Adipocyte (in vitro differentiated cells): ENCODE measurements at regions not wholly inside any gene's neighbourhood (a gene's known extent, or its start where the extent isn't known, plus 50 kb on each side); places are given as distances from the start of the nearest gene placed in this dataset.
"Not testable (repeated sequence)": the region's sequence is repeated elsewhere in the genome, so short reads cannot be mapped to it uniquely, and the experiment has no call there.

ENCODE experiments used
- DNase-seq: peaks from one replicate; pipeline ENCODE4 v3.0.0-alpha.2; 2015; ENCODE audit warnings: low read depth
- H3K27me3 ChIP-seq: replicated peaks from 2 replicates; pipeline ENCODE4 v1.7.0; 2013; ENCODE audit warnings: mild to moderate bottlenecking, low read length, moderate library complexity; ENCODE audit not compliant: control insufficient read depth, insufficient read depth
- H3K36me3 ChIP-seq: 2 replicates; pipeline ENCODE4 v1.7.0; 2013; ENCODE audit warnings: low read length, mild to moderate bottlenecking, moderate library complexity; ENCODE audit not compliant: control insufficient read depth, insufficient read depth, severe bottlenecking
- H3K4me1 ChIP-seq: 2 replicates; pipeline ENCODE4 v1.7.0; 2013; ENCODE audit warnings: mild to moderate bottlenecking, low read length, moderate library complexity; ENCODE audit not compliant: control insufficient read depth, insufficient read depth
- H3K4me3 ChIP-seq: 2 replicates; pipeline ENCODE4 v1.7.0; 2013; ENCODE audit warnings: mild to moderate bottlenecking, low read length, moderate library complexity
- H3K9ac ChIP-seq: 2 replicates; pipeline ENCODE4 v1.7.0; 2013; ENCODE audit warnings: mild to moderate bottlenecking, low read length, moderate library complexity
- H3K9me3 ChIP-seq: 2 replicates; pipeline ENCODE4 v1.7.0; 2013; ENCODE audit warnings: mild to moderate bottlenecking, low read length, moderate library complexity; ENCODE audit not compliant: control insufficient read depth

DNA sequence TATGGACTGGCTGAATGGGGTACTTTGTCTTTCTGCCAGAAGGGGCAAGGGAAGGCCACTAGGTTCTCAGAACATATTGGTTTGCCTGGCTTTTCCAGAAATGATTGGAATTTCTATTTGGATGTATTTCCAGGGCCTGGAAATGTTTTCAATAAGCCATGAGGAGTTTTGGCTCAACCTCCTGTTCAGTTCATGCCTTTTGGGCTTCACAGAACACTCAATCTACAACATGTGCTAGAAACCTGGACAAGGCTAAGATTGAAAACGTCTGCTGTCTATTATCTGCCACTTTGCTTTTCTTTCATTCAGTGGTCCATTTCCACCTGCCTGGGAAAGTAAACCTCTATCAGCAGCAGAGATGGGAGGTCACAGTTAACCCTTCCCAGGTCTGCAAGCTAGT, 793.4 kb downstream of the TENT5A start:
- Histone ChIP-seq H3K9ac (no peak overlapping the region), H3K27me3 (no peaks in the 10 kb centered on the region), H3K4me3 (no peak overlapping the region), H3K4me1 (no peaks in the 10 kb centered on the region), H3K36me3 (no peaks in the 10 kb centered on the region), H3K9me3 (no peaks in the 10 kb centered on the region)
- peak; percentile 50 for DNase-seq

GRCh38 chr6:80956898-80957297, 795.6 kb downstream of the TENT5A start:
- Histone ChIP-seq H3K9ac (no peak overlapping the region), H3K4me1 (no peaks in the 10 kb centered on the region), H3K36me3 (no peaks in the 10 kb centered on the region), H3K9me3 (no peaks in the 10 kb centered on the region), H3K27me3 (no peaks in the 10 kb centered on the region), H3K4me3 (no peak overlapping the region)
- DNase-seq, result no peak

- not testable (repeated sequence) for H3K9me3 ChIP-seq, H3K4me1 ChIP-seq, H3K36me3 ChIP-seq, H3K9ac ChIP-seq, H3K4me3 ChIP-seq, DNase-seq, H3K27me3 ChIP-seq
Observed at GRCh38 chr6:80952479-80952878, 800.0 kb downstream of the TENT5A start.

- H3K27me3 ChIP-seq, result no peaks in the 10 kb centered on the region
- DNase-seq, result no peak
- no peaks in the 10 kb centered on the region for H3K36me3 ChIP-seq
- H3K9ac ChIP-seq, result no peak overlapping the region
- no peaks in the 10 kb centered on the region for H3K4me1 ChIP-seq
- H3K9me3 ChIP-seq, result no peaks in the 10 kb centered on the region
- H3K4me3 ChIP-seq, result no peak overlapping the region
Observed at GRCh38 chr6:80946402-80946801, 806.1 kb downstream of the TENT5A start.

- Histone ChIP-seq H3K9me3 (no peaks in the 10 kb centered on the region), H3K27me3 (no peaks in the 10 kb centered on the region), H3K4me3 (no peak overlapping the region), H3K4me1 (no peaks in the 10 kb centered on the region), H3K36me3 (no peaks in the 10 kb centered on the region), H3K9ac (no peak overlapping the region)
- DNase-seq, result no peak
Observed at GRCh38 chr6:80942911-80943310, 809.6 kb downstream of the TENT5A start.

DNA sequence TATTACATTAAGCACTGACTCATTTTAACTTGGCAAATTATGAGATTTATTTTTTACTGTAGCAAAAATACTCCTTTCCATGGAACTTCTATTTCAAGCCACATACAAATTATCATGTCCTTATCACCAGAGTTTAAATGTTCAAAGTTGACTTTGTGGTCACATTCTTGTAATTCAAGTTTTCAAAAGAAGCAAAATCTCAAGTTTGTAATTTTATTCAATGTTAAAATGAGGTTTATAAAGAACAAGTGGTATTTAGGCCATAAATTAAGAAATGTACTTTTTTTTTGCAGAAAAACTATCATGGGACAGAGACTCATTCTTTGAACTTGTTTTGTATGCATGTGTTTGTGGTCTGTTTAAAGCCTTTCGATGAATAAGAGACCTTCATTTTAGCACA, 811.5 kb downstream of the TENT5A start:
- DNase-seq, result peak; percentile 6
- peaks cover 2% of the 10 kb centered on the region for H3K9me3 ChIP-seq
- no peaks in the 10 kb centered on the region for H3K36me3 ChIP-seq
- no peak overlapping the region for H3K4me3 ChIP-seq
- H3K4me1 ChIP-seq, result no peaks in the 10 kb centered on the region
- H3K27me3 ChIP-seq, result no peaks in the 10 kb centered on the region
- no peak overlapping the region for H3K9ac ChIP-seq

DNA sequence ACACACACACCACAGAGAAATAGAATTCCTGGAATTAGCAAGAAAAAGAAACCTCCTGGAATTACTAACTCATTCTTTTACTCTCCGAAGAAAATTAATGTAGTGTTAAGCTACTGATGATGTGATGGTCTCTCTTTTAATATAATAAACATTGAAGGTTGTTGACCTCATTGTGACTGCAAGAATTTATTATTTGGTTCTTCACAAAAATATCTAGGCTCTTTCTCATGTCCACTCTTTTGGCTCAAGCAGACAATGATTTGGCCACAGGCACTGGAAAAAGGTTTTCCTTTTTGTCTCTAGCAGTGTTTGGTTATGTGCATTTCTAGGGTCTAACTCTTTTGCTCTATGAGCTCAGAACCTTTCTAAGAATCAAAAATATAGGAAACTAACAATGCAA, 811.9 kb downstream of the TENT5A start:
- Histone ChIP-seq H3K9ac (no peak overlapping the region), H3K9me3 (peaks cover 3% of the 10 kb centered on the region), H3K27me3 (no peaks in the 10 kb centered on the region), H3K4me1 (no peaks in the 10 kb centered on the region), H3K4me3 (no peak overlapping the region), H3K36me3 (no peaks in the 10 kb centered on the region)
- peak; percentile 19 for DNase-seq

DNA sequence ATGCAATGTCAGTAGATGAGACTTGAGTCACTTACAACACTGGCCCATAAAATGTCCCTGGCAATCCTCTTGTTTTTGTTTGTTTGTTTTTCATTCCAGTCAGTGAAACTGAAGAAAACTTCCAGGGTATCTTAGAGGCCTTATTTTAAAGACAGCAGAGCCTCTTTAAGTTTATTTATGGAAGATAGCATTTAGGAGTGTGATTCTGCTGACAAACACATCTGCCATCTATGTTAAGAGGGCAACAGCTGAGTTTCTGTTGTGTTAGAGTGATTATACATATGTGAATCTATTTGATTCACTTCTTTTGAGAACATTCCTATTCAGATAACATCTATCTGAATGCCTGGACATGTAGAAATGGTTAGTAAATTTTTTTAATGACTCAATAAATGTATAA, 812.6 kb downstream of the TENT5A start:
- Histone ChIP-seq H3K4me1 (no peaks in the 10 kb centered on the region), H3K9me3 (peaks cover 3% of the 10 kb centered on the region), H3K9ac (no peak overlapping the region), H3K36me3 (no peaks in the 10 kb centered on the region), H3K27me3 (no peaks in the 10 kb centered on the region), H3K4me3 (no peak overlapping the region)
- peak; percentile 22 for DNase-seq

GRCh38 chr6:80939480-80939879, 813.0 kb downstream of the TENT5A start:
- H3K4me3 ChIP-seq, result no peak overlapping the region
- no peak overlapping the region for H3K9ac ChIP-seq
- no peaks in the 10 kb centered on the region for H3K36me3 ChIP-seq
- H3K9me3 ChIP-seq, result peaks cover 3% of the 10 kb centered on the region
- H3K4me1 ChIP-seq, result no peaks in the 10 kb centered on the region
- no peak for DNase-seq
- no peaks in the 10 kb centered on the region for H3K27me3 ChIP-seq

DNA sequence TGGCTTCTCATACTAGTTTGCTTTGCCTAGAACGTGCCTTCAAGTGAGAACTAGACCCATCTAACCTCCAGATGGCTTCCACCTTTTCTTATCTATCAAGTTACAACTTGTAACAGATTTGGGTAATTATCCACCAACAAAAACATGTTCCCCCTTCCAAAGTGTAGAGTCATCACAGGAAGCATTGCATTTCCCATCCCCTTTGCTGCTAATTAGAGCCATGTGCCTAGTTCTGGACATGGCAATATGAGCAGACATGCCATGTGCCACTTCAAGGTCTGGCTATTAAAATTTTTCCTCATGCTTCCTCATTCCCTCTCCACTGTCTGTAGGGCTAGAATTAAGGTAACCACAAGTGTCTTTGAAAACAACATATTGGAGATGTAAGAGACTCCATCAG, 814.4 kb downstream of the TENT5A start:
- H3K9ac ChIP-seq, result no peak overlapping the region
- H3K9me3 ChIP-seq, result peaks cover 10% of the 10 kb centered on the region
- no peak for DNase-seq
- H3K4me3 ChIP-seq, result no peak overlapping the region
- H3K4me1 ChIP-seq, result no peaks in the 10 kb centered on the region
- no peaks in the 10 kb centered on the region for H3K27me3 ChIP-seq
- H3K36me3 ChIP-seq, result no peaks in the 10 kb centered on the region

- Histone ChIP-seq H3K4me1 (no peaks in the 10 kb centered on the region), H3K27me3 (no peaks in the 10 kb centered on the region), H3K36me3 (no peaks in the 10 kb centered on the region), H3K9me3 (peaks cover 10% of the 10 kb centered on the region), H3K9ac (no peak overlapping the region), H3K4me3 (no peak overlapping the region)
- no peak for DNase-seq
Observed at GRCh38 chr6:80932359-80932758, 820.1 kb downstream of the TENT5A start.

- H3K9me3 ChIP-seq, result peaks cover 11% of the 10 kb centered on the region
- no peaks in the 10 kb centered on the region for H3K4me1 ChIP-seq
- no peak overlapping the region for H3K4me3 ChIP-seq
- no peaks in the 10 kb centered on the region for H3K27me3 ChIP-seq
- H3K36me3 ChIP-seq, result no peaks in the 10 kb centered on the region
- DNase-seq, result no peak
- H3K9ac ChIP-seq, result no peak overlapping the region
Observed at GRCh38 chr6:80930376-80930775, 822.1 kb downstream of the TENT5A start.
